ENCODE measurements at regions not wholly inside any gene's neighbourhood (a gene's known extent, or its start where the extent isn't known, plus 50 kb on each side); places are given as distances from the start of the nearest gene placed in this dataset.

DNA sequence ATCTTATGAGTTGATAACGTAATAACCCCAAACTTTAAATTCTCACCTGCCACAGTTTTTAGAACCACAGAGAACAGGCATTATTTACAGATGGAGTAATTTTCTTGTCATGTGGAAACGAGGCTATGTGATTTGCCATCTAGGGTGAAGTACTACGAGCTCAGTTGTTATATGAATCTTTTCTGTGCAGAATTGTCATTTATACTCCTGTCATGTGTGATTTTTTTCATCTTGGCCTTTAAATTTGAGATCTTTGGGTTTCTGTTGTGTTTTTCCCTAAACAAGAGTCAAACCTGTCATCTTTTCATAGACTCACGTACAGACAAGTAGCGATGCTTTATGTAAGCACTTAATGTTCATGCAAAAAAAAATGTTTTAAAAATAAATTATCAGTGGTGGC, 153.7 kb upstream of the TAC1 start:
- H3K9ac ChIP-seq (replicated peaks in 1 of 4; ENCODE audit: extremely low read depth in 1 of 4, low read depth in 3 of 4, low read length in 3 of 4), result no peak overlapping the region
- H2BK20ac ChIP-seq (ENCODE audit: low read length), result no peak overlapping the region
- H4K20me1 ChIP-seq (replicated peaks in 1 of 2; ENCODE audit: control insufficient read depth in 1 of 2, insufficient read depth in 2 of 2, low read length in 2 of 2), result no peaks in the 10 kb centered on the region
- no peak overlapping the region for H4K8ac ChIP-seq (ENCODE audit: extremely low read depth, insufficient read depth, low read length)
- no peak overlapping the region for H2BK15ac ChIP-seq (ENCODE audit: low read length)
- H3K27ac ChIP-seq (ENCODE audit: low read depth, low read length), result no peak overlapping the region
- peaks cover 0 to 4% (median 0%) of the 10 kb centered on the region in 4 experiments; a peak in 1 of 7 replicates for H3K4me1 ChIP-seq (replicated peaks in 1 of 4; ENCODE audit: control insufficient read depth in 3 of 4, insufficient read depth in 4 of 4, low read length in 3 of 4)
- H2BK5ac ChIP-seq (ENCODE audit: low read depth, low read length), result no peak overlapping the region
- H4K5ac ChIP-seq (ENCODE audit: insufficient read length, low read depth, low read length), result no peak overlapping the region
- H3K4me2 ChIP-seq (ENCODE audit: insufficient read depth in 1 of 2, low read depth in 2 of 2, low read length in 2 of 2), result no peak overlapping the region
- H3K14ac ChIP-seq (ENCODE audit: insufficient read length), result no peak overlapping the region
- H3K79me2 ChIP-seq (ENCODE audit: control insufficient read depth in 1 of 2, insufficient read depth in 2 of 2, low read length in 2 of 2), result no peaks in the 10 kb centered on the region
- no peaks in the 10 kb centered on the region for H3K23me2 ChIP-seq (ENCODE audit: low read depth, low read length)
- no peak overlapping the region for H3K56ac ChIP-seq (replicated peaks; ENCODE audit: insufficient read length, low read depth, low read length)
- no peak overlapping the region for H3K4me3 ChIP-seq (ENCODE audit: extremely low read depth in 1 of 4, insufficient read depth in 2 of 4, low read depth in 3 of 4, low read length in 4 of 4)
- 96% methylated on average over 5 of the region's 5 CpGs; no CpG with 5 or more reads in 1 of the 2 experiments for WGBS, 2 experiments (ENCODE audit: extremely low coverage in 1 of 2, insufficient coverage in 1 of 2, insufficient read length in 1 of 2, insufficient replicate concordance in 2 of 2, low coverage in 1 of 2, low lambda C conversion rate in 2 of 2, missing lambda C conversion rate in 1 of 2)
- CTCF ChIA-PET (ENCODE audit: partially characterized antibody), result interaction anchor here (1.0 kb wide), 1 partner anchor 79 kb away, joined by 4 read pairs; no protein-coding TSS in a partner anchor
- H3K18ac ChIP-seq (ENCODE audit: extremely low read depth, low read length), result no peak overlapping the region
- no peak for DNase-seq (ENCODE audit: low read depth in 1 of 2, low spot score in 2 of 2)
- H3K4ac ChIP-seq (replicated peaks; ENCODE audit: insufficient read length, low read depth, low read length), result no peak overlapping the region
- H2BK120ac ChIP-seq (replicated peaks; ENCODE audit: low read depth, low read length), result no peak overlapping the region
- no peaks in the 10 kb centered on the region for H3K79me1 ChIP-seq (ENCODE audit: low read depth, low read length)
- POLR2A ChIA-PET (ENCODE audit: partially characterized antibody), result no interaction called here
- no peaks in the 10 kb centered on the region for H3K9me3 ChIP-seq (ENCODE audit: insufficient read depth in 2 of 2, low read depth in 1 of 2, low read length in 1 of 2)
- no peaks in the 10 kb centered on the region for H3K27me3 ChIP-seq (replicated peaks in 1 of 4; ENCODE audit: control insufficient read depth in 3 of 4, extremely low read depth in 1 of 4, insufficient read depth in 3 of 4, low read length in 3 of 4)
- no peak overlapping the region for H3K23ac ChIP-seq (ENCODE audit: insufficient read length)
- H2AK5ac ChIP-seq (ENCODE audit: low read depth, low read length), result no peak overlapping the region
- TF ChIP-seq RBBP5 (IDR thresholded peaks at IDR 0.05; ENCODE audit: borderline replicate concordance, low read depth, low read length), result no peak
- no peak for TF ChIP-seq RAD21 (IDR thresholded peaks at IDR 0.05 in 1 of 2, conservative IDR thresholded peaks at IDR 0.05 in 1 of 2; ENCODE audit: low read depth in 2 of 2, low read length in 2 of 2)
- no peak for TF ChIP-seq JUN (IDR thresholded peaks at IDR 0.05; ENCODE audit: low read depth, low read length)
- no peak for TF ChIP-seq EP300 (IDR thresholded peaks at IDR 0.05; ENCODE audit: borderline replicate concordance in 1 of 2, low read depth in 2 of 2, low read length in 2 of 2)
- no peaks in the 10 kb centered on the region for H3K36me3 ChIP-seq (ENCODE audit: control insufficient read depth in 2 of 4, insufficient read depth in 4 of 4, low read length in 3 of 4)
- H2BK12ac ChIP-seq (ENCODE audit: low read depth, low read length), result no peak overlapping the region
- no peak for FAIRE-seq
- no peak overlapping the region for H4K91ac ChIP-seq (replicated peaks; ENCODE audit: insufficient read length, low read length)
- H2AFZ ChIP-seq (ENCODE audit: low read length), result no peak overlapping the region
